Stimulated activated CD4-positive, alpha-beta T cell treated with anti-CD3 and anti-CD28 coated beads, Interleukin-12 subunit alpha, Interleukin-12 subunit beta, amount 100 ng/mL, for 48 hours (primary cell): ENCODE measurements at regions not wholly inside any gene's neighbourhood (a gene's known extent, or its start where the extent isn't known, plus 50 kb on each side); places are given as distances from the start of the nearest gene placed in this dataset.

Source experiments
- DNase-seq, 3 donors: peaks; one replicate each; pipeline ENCODE4 v3.0.0-alpha.2; 2020; ENCODE audit warnings: low read depth in 2 of 3, low spot score in 1 of 3

GRCh38 chr12:4056910-4057845, 184.0 kb upstream of the PARP11 start:
- DNase-seq = no peak

GRCh38 chr12:4054630-4055029, 181.4 kb upstream of the PARP11 start:
- no peak for DNase-seq

- no peak for DNase-seq
Observed at GRCh38 chr12:4052691-4053090, 179.5 kb upstream of the PARP11 start.

DNA sequence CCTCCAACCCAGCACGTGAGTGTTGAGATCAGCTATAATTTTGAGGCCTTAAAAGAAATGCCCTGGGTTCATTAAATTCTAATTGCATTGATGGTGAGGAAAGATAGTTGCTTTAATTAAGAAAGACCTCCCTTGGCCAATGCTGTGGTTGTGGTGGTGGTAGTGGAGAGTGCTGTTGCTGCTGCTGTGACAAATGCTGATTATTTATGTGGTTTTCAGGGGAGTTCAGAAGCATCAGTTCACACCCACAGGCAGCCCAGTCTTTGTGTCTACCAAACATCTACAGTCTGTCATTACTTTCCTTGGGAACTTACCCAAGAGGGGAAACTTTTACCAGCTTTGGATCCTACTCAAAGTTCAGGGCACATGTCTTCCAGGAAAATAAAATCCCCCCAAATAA, 178.4 kb upstream of the PARP11 start:
- DNase-seq = no peak

GRCh38 chr12:4050340-4050739, 177.1 kb upstream of the PARP11 start:
- DNase-seq = no peak

DNA sequence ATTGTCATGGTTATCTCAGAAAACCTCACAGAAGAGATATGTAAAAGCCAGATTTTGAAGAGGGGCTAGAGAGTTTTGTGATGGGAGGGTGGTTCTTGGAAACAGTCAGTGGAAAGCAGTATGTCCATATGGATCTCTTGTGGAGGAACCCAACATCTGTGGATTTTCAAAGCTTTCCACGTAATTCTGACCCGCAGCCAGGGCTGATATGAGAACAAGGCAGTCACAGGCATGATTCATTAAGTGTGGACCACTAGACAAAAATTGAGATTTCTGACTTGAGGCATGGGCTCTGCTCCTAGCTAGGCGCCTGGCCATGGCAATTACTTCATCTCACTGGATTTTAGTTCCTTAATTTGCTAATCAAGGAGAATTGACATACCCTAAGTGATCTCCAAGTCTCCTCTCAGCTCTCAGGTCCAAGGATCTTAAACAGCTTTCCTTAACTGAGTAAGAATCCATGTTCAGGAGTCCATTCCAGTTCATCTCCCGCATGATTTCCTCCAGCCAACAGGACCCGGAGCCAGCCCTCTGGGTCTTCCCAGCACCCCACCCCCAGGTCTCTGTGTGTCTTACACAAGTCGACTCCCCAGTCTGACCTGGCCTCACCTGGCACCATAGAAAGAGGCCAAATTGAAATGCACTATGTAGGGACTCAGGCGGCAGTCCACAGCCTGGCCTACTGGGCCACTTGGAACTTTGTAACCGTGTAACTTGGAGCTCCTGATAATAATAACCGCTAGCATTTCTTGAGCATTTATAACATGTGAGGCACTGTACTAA, 176.3 kb upstream of the PARP11 start:
- DNase-seq = no peak

DNA sequence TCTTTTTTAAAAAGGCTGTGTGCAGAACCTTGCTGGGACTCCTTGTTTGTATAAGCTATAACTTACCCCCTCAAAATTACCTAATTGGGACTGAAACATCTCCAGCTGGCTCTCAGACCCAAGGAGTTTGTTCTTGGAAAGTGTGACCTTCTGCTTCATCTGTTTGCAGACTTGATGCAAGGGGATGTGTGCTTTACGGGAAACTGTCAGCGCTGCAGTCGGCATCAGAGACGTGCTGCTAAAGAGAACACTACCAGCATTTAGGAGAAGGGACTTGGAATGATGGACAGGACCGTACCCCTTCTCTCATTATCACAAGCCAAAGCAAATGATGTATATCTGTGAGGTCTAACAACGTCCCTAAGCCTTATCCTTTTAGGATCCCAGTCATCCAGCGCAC, 174.2 kb upstream of the PARP11 start:
- no peak for DNase-seq

DNA sequence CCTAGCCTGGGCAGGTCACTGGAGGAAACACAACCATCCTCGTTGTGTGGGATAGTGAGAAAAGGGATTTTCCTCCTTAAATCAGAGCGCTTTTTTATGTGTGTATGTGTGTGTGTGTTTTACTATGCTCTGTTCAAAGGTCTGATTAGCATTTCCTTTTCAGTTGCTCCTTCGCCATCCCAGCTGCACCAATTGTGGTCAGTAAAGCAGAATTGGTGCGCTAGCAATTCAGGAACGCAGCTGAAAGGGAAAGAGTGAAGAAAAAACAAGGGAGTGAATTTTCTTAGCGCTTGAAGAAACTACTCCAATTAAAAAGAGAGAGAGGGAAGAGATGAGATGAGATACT, 173.3 kb upstream of the PARP11 start:
- no peak for DNase-seq

DNA sequence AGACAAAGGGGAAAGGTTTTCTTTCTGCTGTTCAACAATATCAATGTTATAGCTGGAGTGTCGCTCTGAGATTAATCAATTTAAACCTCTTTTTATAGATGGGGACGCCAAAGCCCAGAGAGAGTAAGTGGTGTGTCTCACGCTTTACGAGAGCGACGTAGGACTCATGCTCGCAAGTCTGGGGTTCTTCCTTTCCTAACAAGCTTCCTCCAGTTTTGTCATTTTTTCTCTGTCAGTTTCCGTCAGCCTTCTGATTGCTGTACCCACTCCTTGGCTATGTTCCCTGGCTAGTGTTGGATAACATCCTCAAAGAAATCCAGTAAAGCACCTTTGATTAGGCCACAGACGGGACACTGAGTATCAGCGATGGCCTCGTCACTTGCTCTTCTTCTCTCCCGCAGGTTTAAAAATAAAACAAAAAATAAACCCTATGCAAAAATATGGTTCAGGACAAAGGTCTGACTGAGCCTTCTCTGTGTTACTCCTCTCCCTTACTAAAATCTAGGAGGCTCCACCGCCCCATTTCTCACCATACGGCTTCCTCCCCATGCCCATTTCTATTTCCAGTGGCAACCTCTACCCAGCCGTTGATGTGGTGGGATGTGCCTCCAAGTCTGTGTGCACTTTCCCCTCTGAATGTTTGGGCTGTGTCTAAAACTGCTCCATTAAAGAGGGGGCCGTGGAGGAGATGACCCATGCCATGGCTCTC, 172.7 kb upstream of the PARP11 start:
- DNase-seq = no peak

- no peak for DNase-seq
Observed at GRCh38 chr12:4044736-4045730, 171.8 kb upstream of the PARP11 start.

GRCh38 chr12:4044101-4044500, 170.9 kb upstream of the PARP11 start:
- no peak for DNase-seq

GRCh38 chr12:4041187-4041885, 168.1 kb upstream of the PARP11 start:
- no peak for DNase-seq

GRCh38 chr12:4039931-4040330, 166.7 kb upstream of the PARP11 start:
- DNase-seq = no peak

DNA sequence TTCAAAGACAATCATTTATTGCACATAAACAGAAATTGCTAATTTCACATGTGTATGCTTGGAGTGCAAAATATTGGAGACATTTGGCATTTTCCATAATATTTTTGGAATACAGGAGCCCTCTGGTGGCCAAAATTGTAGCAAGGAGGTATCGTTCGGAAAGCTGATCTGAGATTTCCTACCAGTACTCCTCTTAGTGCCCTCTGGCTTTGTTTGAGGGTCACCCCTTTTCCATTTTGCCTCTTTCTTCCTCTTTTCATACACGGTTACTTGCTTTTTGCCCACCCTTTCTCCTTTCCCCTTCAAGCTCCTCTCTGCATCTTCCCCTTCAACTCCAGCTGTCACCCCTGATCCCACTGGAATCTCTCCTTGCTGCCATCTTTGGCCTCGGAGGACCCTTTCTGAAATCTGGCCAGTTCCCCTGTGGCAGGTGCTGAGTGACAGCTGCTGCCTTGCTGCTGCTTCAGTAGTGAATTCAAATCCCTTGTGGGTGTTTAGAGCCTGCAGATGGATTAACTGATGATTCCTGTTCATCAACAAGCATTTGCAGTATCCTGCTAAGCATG, 164.6 kb upstream of the PARP11 start:
- DNase-seq = no peak

DNA sequence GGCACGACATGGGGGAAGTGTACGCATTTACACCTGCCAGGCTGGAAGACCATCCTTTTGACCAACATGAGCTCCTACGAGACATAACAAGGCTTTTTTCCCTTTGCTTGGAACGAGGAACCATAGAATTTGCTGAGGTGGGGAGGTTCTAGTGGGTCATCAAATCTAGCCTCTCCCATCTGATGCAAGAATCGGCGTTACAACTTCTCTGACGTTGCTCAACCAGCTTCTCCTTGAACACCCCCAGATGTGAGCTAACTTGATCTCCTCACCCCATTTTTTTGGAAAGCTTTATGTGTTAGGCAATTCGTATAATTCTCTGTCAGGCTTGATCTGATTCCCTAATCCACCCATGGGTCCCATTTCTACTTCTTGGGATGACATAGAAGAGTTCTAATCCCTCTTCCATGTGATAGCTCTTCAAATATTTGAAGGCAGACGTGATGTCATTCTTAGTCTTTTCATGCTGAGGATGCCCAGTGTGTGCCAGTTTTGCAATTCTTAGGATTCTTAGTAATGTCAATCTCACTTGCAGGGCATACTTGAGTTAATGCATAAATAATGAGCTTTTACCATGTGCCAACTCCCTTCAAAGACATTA, 163.6 kb upstream of the PARP11 start:
- no peak for DNase-seq

DNA sequence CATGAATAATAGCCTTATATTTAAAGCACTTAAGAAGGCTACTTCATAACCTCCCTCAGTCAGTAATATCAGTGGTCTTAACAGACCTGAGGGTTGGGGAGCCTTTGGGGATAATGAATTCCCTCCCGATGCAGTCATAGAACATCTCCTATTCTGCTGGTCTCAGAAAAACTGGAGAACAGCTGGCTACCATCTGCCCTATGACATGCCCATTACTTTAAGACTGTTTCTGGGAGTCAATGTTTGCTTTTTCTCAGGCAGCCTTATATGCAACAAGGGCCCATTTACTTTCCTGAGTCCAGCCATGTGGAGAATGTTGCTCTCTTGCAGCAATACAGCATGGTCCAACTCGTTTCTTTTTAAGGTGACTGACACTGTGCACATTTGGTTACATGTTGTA, 161.7 kb upstream of the PARP11 start:
- no peak for DNase-seq

GRCh38 chr12:4032924-4033615, 159.9 kb upstream of the PARP11 start:
- no peak for DNase-seq

DNA sequence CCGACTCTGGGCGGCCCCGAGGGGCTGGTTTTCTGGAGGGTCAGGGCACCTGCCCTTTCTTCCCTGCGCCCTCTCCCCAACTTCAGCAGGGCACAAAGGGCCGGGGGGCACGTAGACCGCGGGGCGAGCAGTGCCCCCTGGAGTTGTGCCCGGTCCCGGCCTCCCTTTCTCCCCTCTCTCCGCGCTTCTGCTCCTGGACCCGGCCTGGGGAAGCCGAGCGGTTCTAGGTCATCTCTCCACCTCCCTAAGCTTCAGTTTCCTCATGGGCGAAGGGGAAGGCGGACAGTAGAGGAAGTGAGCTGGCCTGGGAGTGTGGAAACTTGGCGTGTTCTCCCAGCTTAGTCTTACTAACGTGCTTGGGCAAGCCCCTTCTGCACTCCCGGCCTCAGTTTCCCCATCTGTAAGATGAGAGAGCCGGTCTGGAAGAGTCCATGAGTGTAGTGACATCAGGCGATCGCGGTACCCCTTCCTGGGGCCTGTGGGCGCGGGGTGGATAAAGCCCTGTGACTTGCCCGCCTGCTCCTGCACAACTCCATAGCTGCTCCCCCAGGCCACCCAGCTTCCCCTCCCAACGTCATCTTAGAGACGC, 158.6 kb upstream of the PARP11 start:
- no peak for DNase-seq
